ENCODE measurements at regions not wholly inside any gene's neighbourhood (a gene's known extent, or its start where the extent isn't known, plus 50 kb on each side); places are given as distances from the start of the nearest gene placed in this dataset.
"Not testable (repeated sequence)": the region's sequence is repeated elsewhere in the genome, so short reads cannot be mapped to it uniquely, and the experiment has no call there.

- DNase-seq (ENCODE audit: low read depth in 3 of 3, low spot score in 2 of 3) = no peak
Observed at GRCh38 chr14:53858345-53858684, 98.3 kb downstream of the BMP4 start.

GRCh38 chr14:53857625-53858344, 98.8 kb downstream of the BMP4 start:
- no peak for DNase-seq (ENCODE audit: low read depth in 3 of 3, low spot score in 2 of 3)

GRCh38 chr14:53855574-53855973, 101.1 kb downstream of the BMP4 start:
- DNase-seq (ENCODE audit: low read depth in 3 of 3, low spot score in 2 of 3) = no peak

- DNase-seq (ENCODE audit: low read depth in 3 of 3, low spot score in 2 of 3) = no peak
Observed at GRCh38 chr14:53855127-53855526, 101.5 kb downstream of the BMP4 start.

- DNase-seq (ENCODE audit: low read depth in 3 of 3, low spot score in 2 of 3) = no peak
Observed at GRCh38 chr14:53851394-53852090, 105.1 kb downstream of the BMP4 start.

GRCh38 chr14:53850714-53851296, 105.8 kb downstream of the BMP4 start:
- DNase-seq (ENCODE audit: low read depth in 3 of 3, low spot score in 2 of 3) = no peak

- no peak for DNase-seq (ENCODE audit: low read depth in 3 of 3, low spot score in 2 of 3)
Observed at GRCh38 chr14:53849549-53849948, 107.1 kb downstream of the BMP4 start.

- no peak for DNase-seq (ENCODE audit: low read depth in 3 of 3, low spot score in 2 of 3)
Observed at GRCh38 chr14:53848854-53849253, 107.8 kb downstream of the BMP4 start.

GRCh38 chr14:53847881-53848280, 108.7 kb downstream of the BMP4 start:
- DNase-seq (ENCODE audit: low read depth in 3 of 3, low spot score in 2 of 3) = no peak

GRCh38 chr14:53847057-53847456, 109.6 kb downstream of the BMP4 start:
- no peak for DNase-seq (ENCODE audit: low read depth in 3 of 3, low spot score in 2 of 3)

- no peak for DNase-seq (ENCODE audit: low read depth in 3 of 3, low spot score in 2 of 3)
Observed at GRCh38 chr14:53845813-53846693, 110.6 kb downstream of the BMP4 start.

- no peak for DNase-seq (ENCODE audit: low read depth in 3 of 3, low spot score in 2 of 3)
Observed at GRCh38 chr14:53842938-53843337, 113.7 kb downstream of the BMP4 start.

- DNase-seq (ENCODE audit: low read depth in 3 of 3, low spot score in 2 of 3) = no peak
Observed at GRCh38 chr14:53841109-53842099, 115.2 kb downstream of the BMP4 start.

GRCh38 chr14:53840444-53840843, 116.2 kb downstream of the BMP4 start:
- DNase-seq (ENCODE audit: low read depth in 3 of 3, low spot score in 2 of 3) = no peak

- DNase-seq (ENCODE audit: low read depth in 3 of 3, low spot score in 2 of 3) = no peak
Observed at GRCh38 chr14:53838374-53838773, 118.3 kb downstream of the BMP4 start.

GRCh38 chr14:53837656-53838055, 119.0 kb downstream of the BMP4 start:
- not testable (repeated sequence) for DNase-seq (ENCODE audit: low read depth in 3 of 3, low spot score in 2 of 3)

GRCh38 chr14:53836551-53836950, 120.1 kb downstream of the BMP4 start:
- DNase-seq (ENCODE audit: low read depth in 3 of 3, low spot score in 2 of 3) = no peak

GRCh38 chr14:53828820-53829219, 127.8 kb downstream of the BMP4 start:
- no peak for DNase-seq (ENCODE audit: low read depth in 3 of 3, low spot score in 2 of 3)

GRCh38 chr14:53824061-53824460, 132.6 kb downstream of the BMP4 start:
- DNase-seq (ENCODE audit: low read depth in 3 of 3, low spot score in 2 of 3) = no peak

- DNase-seq (ENCODE audit: low read depth in 3 of 3, low spot score in 2 of 3) = no peak
Observed at GRCh38 chr14:53814392-53814791, 142.2 kb downstream of the BMP4 start.
